MG63 (cell line): ENCODE measurements at regions not wholly inside any gene's neighbourhood (a gene's known extent, or its start where the extent isn't known, plus 50 kb on each side); places are given as distances from the start of the nearest gene placed in this dataset.
"Not testable (repeated sequence)": the region's sequence is repeated elsewhere in the genome, so short reads cannot be mapped to it uniquely, and the experiment has no call there.

Experiments
- DNase-seq: peaks from one replicate; pipeline ENCODE4 v3.0.0-alpha.2; 2020
- H3K27me3 ChIP-seq: fragments of 250-450 bp; sonication (Bioruptor Pico); 2 replicates; pipeline ENCODE4 v1.5.1; 2020; ENCODE audit warnings: mild to moderate bottlenecking, moderate library complexity
- H3K36me3 ChIP-seq: fragments of 250-450 bp; sonication (Bioruptor Pico); 2 replicates; pipeline ENCODE4 v1.5.1; 2020; ENCODE audit warnings: mild to moderate bottlenecking, moderate library complexity
- H3K4me3 ChIP-seq: fragments of 250-450 bp; sonication (Bioruptor Pico); 2 replicates; pipeline ENCODE4 v1.5.1; 2020; ENCODE audit warnings: mild to moderate bottlenecking, moderate library complexity
- H3K9me3 ChIP-seq: fragments of 250-450 bp; sonication (Bioruptor Pico); 2 replicates; pipeline ENCODE4 v1.5.1; 2020; ENCODE audit warnings: mild to moderate bottlenecking, moderate library complexity

DNA sequence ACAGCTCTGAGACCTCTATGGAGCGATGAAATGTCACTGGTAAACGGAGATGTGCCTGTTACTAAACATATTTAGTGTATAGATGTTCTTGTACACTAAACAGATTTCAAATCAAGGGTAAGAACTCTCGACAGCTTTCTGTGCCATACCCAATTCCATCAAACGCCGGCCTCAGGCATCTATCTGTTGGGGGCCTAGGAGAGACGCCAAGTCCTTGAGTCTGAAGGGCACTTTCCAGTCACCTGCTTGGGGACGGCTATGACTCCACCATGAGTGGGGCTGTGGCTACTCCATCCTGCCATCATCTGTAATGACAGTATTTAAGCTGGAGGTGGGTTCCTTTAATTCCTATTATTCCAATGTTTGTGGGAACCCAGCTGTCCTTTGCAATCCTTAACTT, 87.8 kb downstream of the SHANK2 start:
- Histone ChIP-seq H3K36me3 (no peaks in the 10 kb centered on the region), H3K4me3 (no peak overlapping the region), H3K9me3 (no peaks in the 10 kb centered on the region), H3K27me3 (no peaks in the 10 kb centered on the region)
- DNase-seq, result no peak

DNA sequence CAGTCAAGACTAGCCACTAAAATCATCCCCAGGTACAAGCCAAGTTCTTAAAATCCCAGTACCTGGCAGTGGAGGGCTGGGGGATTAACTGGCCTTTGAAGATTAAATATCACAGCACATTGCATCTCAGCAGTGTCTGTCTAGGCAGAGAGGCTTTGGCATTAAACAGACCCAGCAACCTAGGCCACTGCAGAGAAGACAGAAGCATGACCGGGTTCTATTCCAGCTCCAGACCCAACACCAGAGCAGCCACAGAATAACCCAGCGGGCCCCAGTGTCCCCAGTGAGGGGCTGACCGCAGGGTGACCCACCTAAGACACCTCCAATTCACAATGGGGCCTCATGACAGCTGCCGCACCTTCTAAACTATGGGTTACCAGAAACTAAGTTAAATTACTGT, 88.2 kb downstream of the SHANK2 start:
- H3K4me3 ChIP-seq, result no peak overlapping the region
- H3K36me3 ChIP-seq, result no peaks in the 10 kb centered on the region
- no peaks in the 10 kb centered on the region for H3K9me3 ChIP-seq
- no peaks in the 10 kb centered on the region for H3K27me3 ChIP-seq
- DNase-seq, result no peak

DNA sequence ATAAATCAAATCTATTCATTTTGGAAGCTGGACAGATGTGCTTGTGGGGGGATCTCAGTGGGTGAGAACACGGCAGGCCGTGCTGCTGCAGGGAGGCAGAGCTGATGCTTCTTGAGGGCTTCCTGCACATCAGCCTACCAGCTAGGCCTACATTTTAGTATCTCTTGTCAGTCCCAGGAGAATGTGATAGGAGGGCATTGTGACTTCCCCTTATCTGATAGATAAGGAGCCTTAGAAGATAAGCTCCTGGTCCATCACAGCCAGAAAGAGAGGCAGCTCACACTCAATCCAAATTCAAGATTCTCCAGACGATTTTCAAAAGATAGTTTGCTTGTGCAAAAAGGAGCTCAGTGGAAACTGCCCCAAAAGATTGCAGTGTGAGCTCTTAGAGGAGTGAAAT, 89.0 kb downstream of the SHANK2 start:
- Histone ChIP-seq H3K4me3 (no peak overlapping the region), H3K36me3 (no peaks in the 10 kb centered on the region), H3K9me3 (no peaks in the 10 kb centered on the region), H3K27me3 (no peaks in the 10 kb centered on the region)
- no peak for DNase-seq

DNA sequence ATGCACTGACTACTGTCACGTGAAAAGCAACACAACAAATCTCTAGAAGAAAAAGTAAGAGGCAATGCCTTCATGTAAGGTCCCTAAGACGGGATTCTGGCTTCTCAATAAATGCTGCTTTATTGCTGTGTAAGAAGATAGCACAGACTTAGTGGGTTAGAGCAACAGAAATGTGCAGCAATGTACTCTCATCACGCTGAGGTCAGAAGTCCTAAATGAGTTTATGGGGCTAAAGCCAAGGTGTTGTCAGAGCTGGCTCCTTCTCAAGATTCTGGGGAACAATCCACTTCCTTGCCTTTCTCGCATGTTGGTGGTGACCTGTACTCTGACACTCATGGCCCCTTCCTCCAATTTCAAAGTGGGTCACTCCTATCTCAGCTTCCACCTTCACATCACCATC, 93.4 kb downstream of the SHANK2 start:
- Histone ChIP-seq H3K27me3 (no peaks in the 10 kb centered on the region), H3K9me3 (no peaks in the 10 kb centered on the region), H3K4me3 (no peak overlapping the region)

DNA sequence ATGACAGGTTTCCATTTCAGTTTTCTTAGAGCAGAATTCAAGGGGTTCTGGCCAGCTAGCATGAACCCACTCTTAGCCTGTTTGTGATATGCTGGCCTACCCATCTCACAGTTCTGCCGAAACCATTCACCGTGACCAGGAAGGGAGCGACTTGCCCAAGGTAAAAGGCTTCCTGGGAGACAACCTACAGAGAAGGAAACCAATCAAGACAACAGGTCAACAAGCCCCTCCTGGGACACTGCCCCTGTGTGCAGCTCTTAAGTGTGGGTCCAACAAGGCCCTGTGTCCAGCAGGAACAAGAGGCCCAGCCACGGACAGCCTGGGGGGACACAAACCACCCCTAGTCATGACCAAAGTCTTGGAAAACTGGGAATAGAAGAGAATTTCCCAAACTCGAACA, 94.7 kb downstream of the SHANK2 start:
- H3K9me3 ChIP-seq, H3K36me3 ChIP-seq, H3K4me3 ChIP-seq, DNase-seq, H3K27me3 ChIP-seq: not testable (repeated sequence)

More for the DNA sequence above, 93.4 kb downstream of the SHANK2 start:
- H3K36me3 ChIP-seq, result no peaks in the 10 kb centered on the region
- no peak for DNase-seq

DNA sequence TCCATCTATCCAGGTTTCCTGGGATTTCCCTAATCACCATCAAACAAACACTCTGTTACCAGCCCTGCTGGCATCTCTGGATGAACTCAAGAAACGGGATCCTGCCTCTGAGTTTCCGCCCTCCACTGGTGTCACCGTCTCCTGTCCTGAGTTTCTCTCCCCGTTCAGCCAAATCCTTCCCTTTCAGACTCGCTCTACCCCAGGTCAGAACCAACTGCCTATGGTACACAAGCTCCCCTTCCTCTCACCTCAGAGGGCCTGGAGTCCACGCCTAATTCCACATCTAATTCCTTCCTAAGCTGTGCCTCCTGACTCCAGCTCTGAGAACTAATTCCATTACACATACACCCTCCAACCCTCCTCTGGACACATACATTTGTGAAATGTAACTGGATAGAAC, 96.1 kb downstream of the SHANK2 start:
- H3K4me3 ChIP-seq, result no peak overlapping the region
- DNase-seq, result no peak
- no peaks in the 10 kb centered on the region for H3K27me3 ChIP-seq
- H3K36me3 ChIP-seq, result no peaks in the 10 kb centered on the region
- no peaks in the 10 kb centered on the region for H3K9me3 ChIP-seq

DNA sequence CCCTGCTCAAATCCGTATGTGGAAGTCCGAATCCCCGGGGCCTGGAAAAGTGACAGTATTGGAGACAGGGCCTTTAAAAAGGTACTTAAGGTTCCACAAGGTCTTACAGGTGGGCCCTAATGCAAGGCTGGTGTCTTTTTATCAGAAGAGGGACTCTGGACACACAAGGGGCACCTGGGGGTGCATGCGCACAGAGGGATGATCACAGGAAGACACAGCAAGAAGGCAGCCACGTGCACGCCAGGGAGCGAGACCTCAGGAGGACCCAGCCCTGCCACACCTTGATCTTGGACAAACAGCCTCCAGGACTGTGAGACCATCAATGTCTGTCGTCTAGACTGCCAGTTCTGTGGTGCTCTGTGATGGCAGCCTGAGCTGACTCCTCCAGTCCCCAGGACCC, 96.5 kb downstream of the SHANK2 start:
- no peaks in the 10 kb centered on the region for H3K9me3 ChIP-seq
- no peaks in the 10 kb centered on the region for H3K36me3 ChIP-seq
- no peak for DNase-seq

DNA sequence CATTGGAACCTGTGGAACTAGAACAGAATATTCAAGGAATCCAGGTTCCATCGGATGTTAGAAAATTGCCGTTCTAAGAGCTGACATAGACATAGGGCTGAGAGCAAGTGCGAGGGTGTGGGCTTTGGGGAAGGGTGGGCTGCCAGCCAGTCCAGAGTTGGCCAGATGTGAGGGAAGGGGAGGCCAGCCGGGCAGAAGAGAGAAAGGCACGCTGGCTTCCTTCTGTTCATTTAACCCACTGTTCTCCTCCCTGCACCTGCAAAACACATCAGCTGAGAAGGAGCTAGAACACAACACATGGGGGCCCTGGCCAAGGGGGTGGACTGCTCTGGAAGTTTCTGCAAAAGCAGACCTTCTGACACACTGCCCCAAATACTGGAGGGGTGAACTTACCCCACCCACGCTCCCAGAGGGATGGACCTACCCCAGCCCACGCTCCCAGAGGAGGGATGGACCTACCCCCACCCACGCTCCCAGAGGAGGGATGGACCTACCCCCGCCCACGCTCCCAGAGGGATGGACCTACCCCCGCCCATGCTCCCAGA, 98.0 kb downstream of the SHANK2 start:
- Histone ChIP-seq H3K4me3 (no peak overlapping the region), H3K36me3 (no peaks in the 10 kb centered on the region), H3K9me3 (no peaks in the 10 kb centered on the region), H3K27me3 (no peaks in the 10 kb centered on the region)
- DNase-seq, result no peak

More for the DNA sequence above, 96.5 kb downstream of the SHANK2 start:
- Histone ChIP-seq H3K4me3 (no peak overlapping the region), H3K27me3 (no peaks in the 10 kb centered on the region)

DNA sequence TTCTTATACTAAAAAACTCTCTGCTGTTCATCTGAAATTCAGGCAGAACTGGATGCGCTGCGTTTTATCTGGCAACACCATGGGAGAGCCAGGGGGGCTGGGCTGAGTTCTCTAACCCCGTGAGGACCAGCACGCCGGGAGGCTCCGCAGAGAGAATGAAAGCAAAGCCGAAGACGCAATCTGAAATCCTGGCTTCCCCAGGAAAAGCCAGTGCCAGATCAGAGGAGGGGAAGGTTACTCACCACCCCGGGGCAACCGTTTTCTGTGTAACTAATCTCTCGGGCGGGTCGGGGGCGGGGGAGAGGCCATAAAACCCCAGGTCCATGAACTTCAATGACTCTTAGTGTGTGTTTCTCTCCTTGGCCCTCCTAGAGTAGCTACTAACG, 99.4 kb downstream of the SHANK2 start:
- Histone ChIP-seq H3K9me3 (no peaks in the 10 kb centered on the region), H3K4me3 (peak overlapping the region; percentile 13; the same call in 1 of the 2 replicates), H3K27me3 (no peaks in the 10 kb centered on the region), H3K36me3 (no peaks in the 10 kb centered on the region)
- peak; percentile 88 for DNase-seq

DNA sequence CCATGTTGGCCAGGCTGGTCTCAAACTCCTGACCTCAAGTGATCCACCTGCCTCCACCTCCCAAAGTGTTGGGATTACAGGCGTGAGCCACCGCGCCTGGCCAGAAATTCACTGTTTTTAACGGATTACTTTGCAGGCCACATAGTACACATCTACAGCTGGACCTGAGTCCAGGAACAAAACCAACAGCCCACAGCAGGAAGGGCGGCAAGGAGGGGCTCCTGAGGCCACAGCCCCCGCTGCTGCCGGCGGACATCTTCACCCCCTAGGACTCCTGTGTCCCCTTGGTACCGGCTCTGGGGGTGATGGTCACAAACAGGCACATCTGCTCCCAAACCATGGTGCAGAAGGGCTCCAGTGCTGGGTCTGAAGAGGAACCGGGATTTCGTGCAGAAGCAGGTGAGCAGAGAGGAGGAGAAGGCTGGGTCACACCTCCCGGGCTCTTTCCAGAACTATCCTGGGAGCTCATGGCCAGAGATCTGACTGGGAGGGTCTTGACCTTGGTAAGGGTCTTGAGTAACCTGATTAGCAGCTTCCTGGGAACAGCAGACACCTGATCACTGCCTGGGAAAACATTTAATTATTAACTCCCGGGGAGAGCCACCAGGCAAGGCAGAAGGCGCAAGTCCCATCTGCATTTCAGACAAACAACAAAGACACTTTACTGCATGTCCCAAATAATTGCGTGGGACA, 99.9 kb downstream of the SHANK2 start:
- H3K4me3 ChIP-seq, result peak overlapping the region; percentile 13; the same call in 1 of the 2 replicates
- DNase-seq, H3K9me3 ChIP-seq, H3K36me3 ChIP-seq, H3K27me3 ChIP-seq: not testable (repeated sequence)

DNA sequence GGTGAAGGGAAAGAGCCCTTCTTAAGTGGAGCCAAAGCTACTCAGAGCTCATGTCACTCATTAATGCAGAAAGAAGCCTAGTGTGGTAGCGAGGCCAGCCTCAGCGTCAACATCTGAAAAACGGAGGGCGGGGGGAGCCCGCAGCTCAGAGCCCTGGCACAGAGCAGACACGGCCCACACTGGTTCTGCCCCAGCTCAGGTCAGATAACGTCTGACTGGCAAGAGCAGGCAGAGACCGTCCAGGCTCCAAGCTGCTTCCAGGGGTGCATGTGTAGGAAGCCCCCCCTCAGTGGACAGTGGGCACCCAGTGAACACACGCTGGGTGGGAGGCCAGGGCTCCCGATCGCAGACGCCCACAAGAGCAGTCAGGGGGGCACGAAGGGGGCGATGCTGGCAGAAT, 100.8 kb downstream of the SHANK2 start:
- no peak for DNase-seq
- H3K9me3 ChIP-seq, result no peaks in the 10 kb centered on the region
- H3K4me3 ChIP-seq, result no peak overlapping the region
- H3K27me3 ChIP-seq, result no peaks in the 10 kb centered on the region
- no peaks in the 10 kb centered on the region for H3K36me3 ChIP-seq

DNA sequence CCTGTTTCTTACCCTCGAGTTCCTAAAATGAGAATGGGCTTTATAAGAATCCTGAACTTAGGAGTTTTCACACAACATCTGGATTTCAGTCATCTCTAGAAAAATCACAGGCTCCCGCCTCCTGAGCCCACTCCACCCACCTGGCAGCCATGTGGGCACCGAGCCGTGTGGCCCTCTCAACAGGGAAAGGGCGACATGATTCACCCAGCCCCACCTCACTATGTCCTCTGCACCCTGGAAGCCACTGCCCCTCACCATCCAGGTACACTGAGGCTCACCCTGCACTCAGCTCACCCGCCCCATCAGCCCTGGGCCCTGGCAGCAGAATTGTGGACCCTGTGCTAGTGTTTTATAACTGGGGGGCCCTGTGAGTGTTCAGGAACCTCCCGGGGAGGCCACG, 101.5 kb downstream of the SHANK2 start:
- no peak overlapping the region for H3K4me3 ChIP-seq
- H3K9me3 ChIP-seq, result no peaks in the 10 kb centered on the region
- no peak for DNase-seq
- no peaks in the 10 kb centered on the region for H3K36me3 ChIP-seq
- H3K27me3 ChIP-seq, result no peaks in the 10 kb centered on the region

DNA sequence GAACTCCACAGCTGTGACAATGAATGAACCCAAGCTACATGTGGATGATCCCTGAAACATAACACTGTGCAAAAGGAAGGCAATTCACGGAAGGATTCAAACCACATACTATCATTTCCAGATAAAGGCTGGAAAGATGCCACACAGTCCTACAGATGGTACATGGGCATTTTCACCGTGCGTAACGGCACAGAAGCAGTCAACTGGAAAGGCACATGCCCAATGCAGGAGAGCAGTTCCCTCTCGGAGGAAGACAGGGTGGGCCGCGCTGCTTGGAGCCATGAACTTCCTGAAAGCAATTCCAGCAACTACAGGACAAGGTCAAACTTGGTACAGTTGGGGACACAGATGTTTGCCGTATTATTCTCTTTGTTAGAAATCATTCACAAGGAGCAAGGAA, 103.7 kb downstream of the SHANK2 start:
- no peak overlapping the region for H3K4me3 ChIP-seq
- no peak for DNase-seq
- H3K27me3 ChIP-seq, result no peaks in the 10 kb centered on the region
- no peaks in the 10 kb centered on the region for H3K36me3 ChIP-seq
- H3K9me3 ChIP-seq, result no peaks in the 10 kb centered on the region

DNA sequence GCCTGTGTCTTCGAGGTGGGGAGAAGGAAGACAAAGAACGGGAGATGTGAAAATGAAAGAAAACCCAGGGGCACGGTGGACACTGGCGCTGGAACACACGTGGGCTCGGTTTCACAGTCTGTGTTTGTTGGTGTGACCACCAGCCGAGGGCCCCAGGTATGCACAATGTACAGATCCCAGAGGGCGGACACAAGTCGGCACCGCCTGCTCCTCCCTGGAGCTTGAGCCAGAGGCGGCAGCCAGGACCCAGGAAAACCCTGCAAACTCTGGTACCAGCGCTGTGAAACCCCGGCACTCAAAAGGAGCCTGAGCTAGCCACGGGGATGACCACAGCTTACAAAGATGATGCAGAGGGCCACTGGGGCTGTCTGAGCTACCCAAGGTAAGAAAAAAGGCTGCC, 105.0 kb downstream of the SHANK2 start:
- H3K36me3 ChIP-seq, result no peaks in the 10 kb centered on the region
- H3K9me3 ChIP-seq, result no peaks in the 10 kb centered on the region
- no peak for DNase-seq
- H3K4me3 ChIP-seq, result no peak overlapping the region
- H3K27me3 ChIP-seq, result no peaks in the 10 kb centered on the region

DNA sequence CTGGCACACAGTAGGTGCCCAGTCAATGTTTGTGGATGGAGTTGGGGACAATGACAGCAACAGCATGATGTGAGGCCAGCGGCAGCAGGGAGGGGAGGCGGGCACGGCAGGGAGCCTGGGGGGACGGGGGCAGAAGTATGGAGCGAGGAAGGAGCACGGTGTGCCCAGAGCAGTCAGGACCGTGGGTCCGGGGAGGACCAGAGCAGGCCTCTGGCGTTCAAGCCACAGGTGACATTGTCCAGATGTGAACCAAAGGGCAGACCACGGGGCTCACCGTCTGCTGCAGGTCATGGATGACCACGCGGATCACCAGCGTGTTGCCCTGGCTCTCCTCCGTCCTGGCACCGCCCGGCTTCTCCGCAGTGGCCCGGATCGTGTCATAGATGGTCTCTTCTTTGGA, 105.5 kb downstream of the SHANK2 start:
- no peaks in the 10 kb centered on the region for H3K9me3 ChIP-seq

DNA sequence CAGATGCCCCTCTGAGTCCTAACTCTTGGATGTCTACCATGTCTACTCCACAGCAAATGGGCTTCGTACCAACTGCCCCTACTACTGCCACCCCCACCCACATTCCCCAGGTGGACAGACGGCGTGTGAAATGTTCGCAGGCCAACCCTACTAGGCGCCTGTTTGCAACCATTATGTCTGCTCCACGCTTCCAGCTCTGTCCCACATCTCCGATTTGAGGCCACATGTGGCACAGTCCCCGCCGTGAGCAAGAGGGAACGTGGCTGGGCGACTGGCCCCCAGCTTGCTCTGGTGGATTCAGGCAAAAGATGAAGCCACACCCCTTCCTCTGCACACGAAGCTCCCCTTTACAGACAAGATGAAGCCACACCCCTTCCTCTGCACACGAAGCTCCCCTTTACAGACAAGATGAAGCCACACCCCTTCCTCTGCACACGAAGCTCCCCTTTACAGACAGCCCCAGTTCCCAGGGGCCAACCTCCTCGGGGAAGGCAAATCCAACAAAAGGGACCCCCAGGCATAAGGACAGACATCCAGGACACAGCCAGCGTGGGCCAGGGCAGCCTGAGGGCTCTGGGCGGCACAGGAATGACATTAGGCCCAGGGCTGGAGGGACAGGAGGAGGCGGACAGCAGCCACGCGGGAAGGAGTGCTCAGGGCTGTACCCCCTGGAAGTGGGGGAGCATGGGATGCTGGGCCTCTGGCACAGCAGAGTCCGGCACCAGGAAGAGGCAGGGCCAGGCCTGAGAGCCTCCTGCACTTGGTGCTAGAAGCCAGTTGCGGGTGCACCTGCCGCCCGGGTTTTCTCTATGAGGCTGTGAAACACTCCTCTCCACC, 106.2 kb downstream of the SHANK2 start:
- H3K36me3 ChIP-seq, result no peaks in the 10 kb centered on the region
- no peaks in the 10 kb centered on the region for H3K27me3 ChIP-seq
- H3K4me3 ChIP-seq, result no peak overlapping the region
- H3K9me3 ChIP-seq, result no peaks in the 10 kb centered on the region
- DNase-seq, result no peak

More for the DNA sequence above, 105.5 kb downstream of the SHANK2 start:
- H3K36me3 ChIP-seq, result no peaks in the 10 kb centered on the region
- no peaks in the 10 kb centered on the region for H3K27me3 ChIP-seq
- no peak overlapping the region for H3K4me3 ChIP-seq
- DNase-seq, result no peak

DNA sequence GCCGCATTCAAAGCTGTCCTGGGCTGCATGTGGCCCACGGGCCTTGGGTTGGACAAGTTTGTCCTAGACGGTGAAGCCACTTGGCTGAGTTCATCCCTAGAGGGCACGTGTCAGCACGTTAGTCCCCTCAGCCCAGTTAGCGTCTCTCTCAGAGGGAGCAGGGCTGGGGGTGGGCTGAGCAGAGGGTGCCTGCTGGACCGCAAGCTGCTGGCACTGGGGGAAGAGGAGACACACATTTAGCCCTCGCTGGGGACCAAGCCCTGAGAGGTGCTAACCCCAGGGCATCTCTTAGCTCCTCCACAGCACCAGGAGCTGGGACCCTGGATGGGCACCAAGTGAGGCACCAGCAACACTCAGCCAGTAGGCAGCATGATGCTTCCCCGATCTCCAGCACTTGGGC, 107.0 kb downstream of the SHANK2 start:
- no peak for DNase-seq
- no peaks in the 10 kb centered on the region for H3K27me3 ChIP-seq
- no peak overlapping the region for H3K4me3 ChIP-seq
- no peaks in the 10 kb centered on the region for H3K9me3 ChIP-seq
- H3K36me3 ChIP-seq, result no peaks in the 10 kb centered on the region

DNA sequence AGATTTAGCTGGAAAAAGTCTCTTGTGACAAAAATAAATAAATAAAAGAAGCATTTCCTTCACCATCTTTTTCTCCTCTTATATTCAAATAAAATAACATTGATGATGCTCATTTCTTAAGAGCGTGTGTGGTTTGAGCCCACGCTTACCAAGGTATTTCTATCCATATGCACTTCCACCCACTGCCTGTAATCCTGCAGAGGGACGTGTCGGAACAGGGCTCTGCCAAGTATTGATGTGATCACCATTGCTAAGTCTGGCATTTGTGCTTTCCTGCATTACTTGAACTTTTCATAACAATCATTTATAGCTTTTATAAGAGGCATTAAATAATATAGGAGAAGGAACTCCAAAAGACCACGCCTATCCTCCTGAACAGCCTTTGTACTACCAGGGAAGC, 107.6 kb downstream of the SHANK2 start:
- H3K36me3 ChIP-seq, result no peaks in the 10 kb centered on the region
- DNase-seq, result no peak
- no peak overlapping the region for H3K4me3 ChIP-seq
- no peaks in the 10 kb centered on the region for H3K9me3 ChIP-seq
- no peaks in the 10 kb centered on the region for H3K27me3 ChIP-seq
